ENCODE measurements at regions not wholly inside any gene's neighbourhood (a gene's known extent, or its start where the extent isn't known, plus 50 kb on each side); places are given as distances from the start of the nearest gene placed in this dataset.
"Not testable (repeated sequence)": the region's sequence is repeated elsewhere in the genome, so short reads cannot be mapped to it uniquely, and the experiment has no call there.

- no peak for DNase-seq
Observed at GRCh38 chr16:79404571-79404970, 196.0 kb downstream of the MAF start.

GRCh38 chr16:79403534-79403933 is 197.0 kb downstream of the MAF start:
- DNase-seq, result no peak

GRCh38 chr16:79402920-79403319 is 197.6 kb downstream of the MAF start:
- DNase-seq, result no peak

- no peak for DNase-seq
Observed at GRCh38 chr16:79402356-79402755, 198.2 kb downstream of the MAF start.

GRCh38 chr16:79401782-79402181 is 198.8 kb downstream of the MAF start:
- no peak for DNase-seq

GRCh38 chr16:79401157-79401556 is 199.4 kb downstream of the MAF start:
- no peak for DNase-seq

GRCh38 chr16:79400462-79401149 is 199.9 kb downstream of the MAF start:
- DNase-seq, result no peak

GRCh38 chr16:79395591-79395990 is 204.9 kb downstream of the MAF start:
- DNase-seq, result no peak

GRCh38 chr16:79394206-79394605 is 206.3 kb downstream of the MAF start:
- DNase-seq, result no peak

- no peak for DNase-seq
Observed at GRCh38 chr16:79393564-79393963, 207.0 kb downstream of the MAF start.

GRCh38 chr16:79393127-79393526 is 207.4 kb downstream of the MAF start:
- DNase-seq, result no peak

- DNase-seq, result no peak
Observed at GRCh38 chr16:79392081-79392480, 208.5 kb downstream of the MAF start.

GRCh38 chr16:79391395-79391794 is 209.1 kb downstream of the MAF start:
- no peak for DNase-seq

- DNase-seq, result no peak
Observed at GRCh38 chr16:79390481-79391051, 210.0 kb downstream of the MAF start.

- no peak for DNase-seq
Observed at GRCh38 chr16:79388396-79388795, 212.1 kb downstream of the MAF start.

- DNase-seq, result no peak
Observed at GRCh38 chr16:79386299-79386698, 214.2 kb downstream of the MAF start.

GRCh38 chr16:79381603-79382042 is 218.9 kb downstream of the MAF start:
- DNase-seq, result no peak

- no peak for DNase-seq
Observed at GRCh38 chr16:79380995-79381602, 219.4 kb downstream of the MAF start.

- DNase-seq, result no peak
Observed at GRCh38 chr16:79379095-79379494, 221.4 kb downstream of the MAF start.

- DNase-seq, result not testable (repeated sequence)
Observed at GRCh38 chr16:79377082-79377481, 223.5 kb downstream of the MAF start.

GRCh38 chr16:79375351-79375750 is 225.2 kb downstream of the MAF start:
- no peak for DNase-seq

- no peak for DNase-seq
Observed at GRCh38 chr16:79372503-79373184, 227.9 kb downstream of the MAF start.

- no peak for DNase-seq
Observed at GRCh38 chr16:79370736-79371135, 229.8 kb downstream of the MAF start.

- no peak for DNase-seq
Observed at GRCh38 chr16:79369796-79370195, 230.7 kb downstream of the MAF start.
